Psoas muscle (tissue), 7 donors: ENCODE measurements at regions not wholly inside any gene's neighbourhood (a gene's known extent, or its start where the extent isn't known, plus 50 kb on each side); places are given as distances from the start of the nearest gene placed in this dataset.

Source experiments
- ATAC-seq, 4 donors: fragments of 200-7000 bp; cut with Tn5 transposase; one replicate each; pipeline ENCODE4 v1.9.1; 2020; ENCODE audit warnings: moderate library complexity in 3 of 4, mild to moderate bottlenecking in 2 of 4
- DNase-seq, 2 donors: peaks; one replicate each; pipeline ENCODE4 v3.0.0-alpha.2; 2020
- H3K27ac ChIP-seq: fragments of 200-600 bp; one replicate; pipeline ENCODE4 v1.8.0; 2022
- H3K27me3 ChIP-seq, 3 donors: fragments of 200-600 bp in 1 of 3; one replicate each; pipeline versions ENCODE4 v1.6.1 to v1.8.0; 2013 to 2022; ENCODE audit warnings: low read length in 2 of 3, mild to moderate bottlenecking in 2 of 3, moderate library complexity in 1 of 3; ENCODE audit not compliant: insufficient read depth in 3 of 3
- H3K36me3 ChIP-seq, 2 donors: fragments of 200-600 bp in 1 of 2; one replicate each; pipeline versions ENCODE4 v1.6.1 to v1.8.0; 2013 to 2022; ENCODE audit warnings: low read depth in 1 of 2, mild to moderate bottlenecking in 1 of 2, moderate library complexity in 1 of 2; ENCODE audit not compliant: insufficient read depth in 1 of 2
- H3K4me1 ChIP-seq: fragments of 200-600 bp; one replicate; pipeline ENCODE4 v1.8.0; 2022
- H3K4me3 ChIP-seq: fragments of 200-600 bp; one replicate; pipeline ENCODE4 v1.8.0; 2022; ENCODE audit warnings: mild to moderate bottlenecking
- H3K9me3 ChIP-seq: fragments of 200-600 bp; one replicate; pipeline ENCODE4 v1.8.0; 2022
- CTCF ChIP-seq: fragments of 200-600 bp; IDR thresholded peaks from one replicate; pipeline ENCODE4 v1.8.0; 2022; ENCODE audit warnings: antibody characterized with exemption
- WGBS, 3 donors: extraction: QIAGEN DNeasy Blood & Tissue Kit; methylation state at CpG; one replicate each; pipeline versions ENCODE4 v1.1.6 to v1.1.7; 2013; 5-methylcytosine and 5-hydroxymethylcytosine counted together
- intact Hi-C, 2 donors: fragments of 100-400 bp; cut with DNase I; formaldehyde crosslinking; loops; one replicate each; pipeline versions ENCODE4 v1.11.0 to v1.14.2; 2022
- donor health status: healthy with polysubstance abuse.
- donor health status: DM: no; HTN: no; CAD: no; lungs with moderate emphysema.
- donor health status: Bipolar disorder and iron deficiency.
- donor health status: healthy.
- donor health status: DM: yes; HTN: yes; CAD: no.
- donor health status: DM: no; HTN: no; CAD: no.
- donor health status: DM: yes; HTN: yes; CAD: no.

GRCh38 chr5:126370796-126371718 is 52.2 kb upstream of the GRAMD2B start:
- H3K36me3 ChIP-seq, result no peaks in the 10 kb centered on the region
- intact Hi-C loops, result no loop called here
- no peak overlapping the region for H3K27ac ChIP-seq
- no peaks in the 10 kb centered on the region for H3K27me3 ChIP-seq
- no peaks in the 10 kb centered on the region for H3K9me3 ChIP-seq
- H3K4me3 ChIP-seq, result no peak overlapping the region
- WGBS, 3 donors, result 88 to 91% (median 90%) methylated on average over 12 of the region's 12 CpGs
- H3K4me1 ChIP-seq, result no peaks in the 10 kb centered on the region
- DNase-seq (no peak), ATAC-seq (no peak)
- no peak for TF ChIP-seq CTCF

GRCh38 chr5:126373375-126374108 is 49.7 kb upstream of the GRAMD2B start:
- Histone ChIP-seq H3K27me3 (no peaks in the 10 kb centered on the region), H3K4me3 (no peak overlapping the region), H3K4me1 (no peaks in the 10 kb centered on the region), H3K27ac (no peak overlapping the region), H3K36me3 (no peaks in the 10 kb centered on the region), H3K9me3 (no peaks in the 10 kb centered on the region)
- intact Hi-C loops, result no loop called here
- WGBS, 3 donors, result 61 to 81% (median 71%) methylated on average over 3 of the region's 3 CpGs
- no peak for DNase-seq
- no peak for TF ChIP-seq CTCF
- ATAC-seq, result no peak
